GM12878 (cell line): ENCODE measurements at regions not wholly inside any gene's neighbourhood (a gene's known extent, or its start where the extent isn't known, plus 50 kb on each side); places are given as distances from the start of the nearest gene placed in this dataset.

Source experiments
- ATAC-seq: fragments of 200-7000 bp; cut with Tn5 transposase; 3 replicates; pipeline ENCODE4 v1.9.1; 2020; ENCODE audit warnings: mild to moderate bottlenecking, moderate library complexity
- BruUV-seq: library from RNA; stranded (reverse); fragments of 400-500 nt; replicated peaks from 2 replicates; lab custom pipeline; 2021; lab: Mats Ljungman, UMichigan
- CTCF ChIA-PET: fragments of 300-600 bp; sonication (Branson Sonifier 250); formaldehyde crosslinking; extraction: SDS; loops from one replicate; lab custom pipeline; 2021; ENCODE audit warnings: inconsistent platforms; lab: Yijun Ruan, JAX
- POLR2A ChIA-PET: fragments of 350-600 bp; formaldehyde crosslinking; extraction: SDS; loops from one replicate; lab custom pipeline; 2021; ENCODE audit warnings: inconsistent platforms; lab: Charles Lee
- RAD21 ChIA-PET: fragments of 300-600 bp; sonication (Branson Sonifier 250); formaldehyde crosslinking; loops from one replicate; lab custom pipeline; 2023; ENCODE audit warnings: antibody characterized with exemption; ENCODE audit not compliant: unreplicated experiment; lab: Charles Lee
- SMC1A ChIA-PET: fragments of 300-600 bp; sonication (Branson Sonifier 250); formaldehyde crosslinking; loops from one replicate; lab custom pipeline; 2023; ENCODE audit not compliant: unreplicated experiment, uncharacterized antibody; lab: Charles Lee
- DNase-seq: peaks from one replicate; pipeline ENCODE4 v3.0.0-alpha.2; 2011; ENCODE audit warnings: low read depth, low spot score
- FAIRE-seq: peaks from 3 replicates; lab custom pipeline; 2011; peaks lifted over from hg19 to GRCh38; lab: Jason Lieb, UNC
- H2AFZ ChIP-seq: 2 replicates; pipeline ENCODE4 v1.6.0; 2011; ENCODE audit warnings: low read depth, low read length, control low read depth; ENCODE audit not compliant: control insufficient read depth
- H3K27ac ChIP-seq: 2 replicates; pipeline ENCODE4 v1.5.1; 2011; ENCODE audit warnings: control low read depth; ENCODE audit not compliant: control insufficient read depth, insufficient read depth
- H3K27me3 ChIP-seq, 2 experiments: replicated peaks in 1 of 2; 2 replicates each; pipeline versions ENCODE4 v1.6.0 to v1.6.1; 2011; ENCODE audit warnings: low read length in 1 of 2; ENCODE audit not compliant: control insufficient read depth in 2 of 2, insufficient read depth in 2 of 2
- H3K36me3 ChIP-seq, 2 experiments: 2 replicates each; pipeline ENCODE4 v1.5.1; 2011; ENCODE audit warnings: low read length in 1 of 2; ENCODE audit not compliant: control insufficient read depth in 2 of 2, insufficient read depth in 2 of 2
- H3K4me1 ChIP-seq: 2 replicates; pipeline ENCODE4 v1.6.1; 2011; ENCODE audit warnings: mild to moderate bottlenecking, low read length, moderate library complexity, mixed read lengths; ENCODE audit not compliant: control insufficient read depth, insufficient read depth
- H3K4me2 ChIP-seq: 2 replicates; pipeline ENCODE4 v1.6.0; 2011; ENCODE audit warnings: control low read depth; ENCODE audit not compliant: control insufficient read depth, insufficient read depth
- H3K4me3 ChIP-seq: fragments of 200-600 bp; sonication (generic); 2 replicates; pipeline ENCODE4 v1.5.1; 2016
- H3K79me2 ChIP-seq: 2 replicates; pipeline ENCODE4 v1.6.0; 2011; ENCODE audit warnings: low read length; ENCODE audit not compliant: control insufficient read depth, insufficient read depth
- H3K9ac ChIP-seq: 2 replicates; pipeline ENCODE4 v1.8.0; 2011; ENCODE audit warnings: low read length, control low read depth, mixed read lengths; ENCODE audit not compliant: control insufficient read depth, insufficient read depth
- H3K9me3 ChIP-seq: replicated peaks from 3 replicates; pipeline ENCODE4 v1.5.1; 2011; ENCODE audit warnings: mild to moderate bottlenecking, low read length; ENCODE audit not compliant: control insufficient read depth, insufficient read depth
- H4K20me1 ChIP-seq: 2 replicates; pipeline ENCODE4 v1.6.0; 2011; ENCODE audit not compliant: control insufficient read depth, insufficient read depth
- BACH1 ChIP-seq: fragments of 450-650 bp; IDR thresholded peaks from 2 replicates; pipeline ENCODE4 v1.6.1; 2017; ENCODE audit warnings: mild to moderate bottlenecking, borderline replicate concordance
- CBFB ChIP-seq: IDR thresholded peaks from 2 replicates; pipeline ENCODE4 v1.6.1; 2016; ENCODE audit warnings: antibody characterized with exemption, low read depth
- E2F8 ChIP-seq: fragments of 450-650 bp; IDR thresholded peaks from 2 replicates; pipeline ENCODE4 v1.6.1; 2018; ENCODE audit warnings: mild to moderate bottlenecking, low read depth, moderate library complexity; ENCODE audit not compliant: partially characterized antibody
- FOXM1 ChIP-seq: IDR thresholded peaks from 2 replicates; pipeline ENCODE4 v1.6.1; 2012; ENCODE audit warnings: low read depth, mild to moderate bottlenecking, inconsistent platforms, low read length, moderate library complexity
- HDGF ChIP-seq: fragments of 450-650 bp; IDR thresholded peaks from 2 replicates; pipeline ENCODE4 v1.6.1; 2016; ENCODE audit warnings: antibody characterized with exemption
- IKZF2 ChIP-seq, 2 experiments: fragments of 450-650 bp; IDR thresholded peaks; 2 replicates each; pipeline ENCODE4 v1.6.1; 2017; ENCODE audit warnings: mild to moderate bottlenecking in 2 of 2, moderate library complexity in 2 of 2
- IRF3 ChIP-seq: fragments of 450-650 bp; IDR thresholded peaks from 2 replicates; pipeline ENCODE4 v1.6.1; 2014; ENCODE audit warnings: mild to moderate bottlenecking
- JUND ChIP-seq: IDR thresholded peaks from 2 replicates; pipeline ENCODE4 v1.6.1; 2012; ENCODE audit warnings: low read depth, mild to moderate bottlenecking, low read length, improper control_type of control experiment, moderate library complexity
- MEF2A ChIP-seq: IDR thresholded peaks from 2 replicates; pipeline ENCODE4 v1.6.1; 2011; ENCODE audit warnings: low read depth, mild to moderate bottlenecking, low read length, moderate library complexity; ENCODE audit not compliant: insufficient read depth
- MTA2 ChIP-seq: fragments of 450-650 bp; IDR thresholded peaks from 2 replicates; pipeline ENCODE4 v1.6.1; 2016; ENCODE audit warnings: low read depth, mild to moderate bottlenecking, moderate library complexity
- NBN ChIP-seq: fragments of 450-650 bp; IDR thresholded peaks from 2 replicates; pipeline ENCODE4 v1.6.1; 2016
- NRF1 ChIP-seq: conservative IDR thresholded peaks from 2 replicates; pipeline ENCODE4 v1.6.1; 2011; ENCODE audit warnings: mild to moderate bottlenecking, low read depth, low read length, improper control_type of control experiment
- PAX8 ChIP-seq: fragments of 450-650 bp; IDR thresholded peaks from 2 replicates; pipeline ENCODE4 v1.6.1; 2017; ENCODE audit warnings: mild to moderate bottlenecking, moderate library complexity
- POLR2A ChIP-seq: IDR thresholded peaks from 2 replicates; pipeline ENCODE4 v1.6.1; 2011; ENCODE audit warnings: low read depth, mild to moderate bottlenecking, low read length
- RCOR1 ChIP-seq: conservative IDR thresholded peaks from 2 replicates; pipeline ENCODE4 v1.6.1; 2012; ENCODE audit warnings: low read depth, low read length, improper control_type of control experiment
- WGBS: methylation state at CpG from one replicate; pipeline ENCODE4 v1.1.6; 2016; ENCODE audit warnings: low lambda C conversion rate; ENCODE audit not compliant: insufficient replicate concordance, insufficient coverage; ENCODE audit errors: missing lambda C conversion rate; 5-methylcytosine and 5-hydroxymethylcytosine counted together
- in situ Hi-C: fragments of 300-500 bp; cut with MboI; formaldehyde crosslinking; loops from 9 replicates; pipeline ENCODE4 v1.14.3; 2018; ENCODE audit warnings: mixed read lengths
- intact Hi-C: fragments of 100-400 bp; cut with micrococcal nuclease; formaldehyde crosslinking; loops from one replicate; pipeline ENCODE4 v1.14.2; 2022; ENCODE audit not compliant: unreplicated experiment

- H3K4me2 ChIP-seq, result no peak overlapping the region
- TF ChIP-seq BACH1 (no peak), PAX8 (no peak), MEF2A (no peak), CBFB (no peak), MTA2 (no peak), NRF1 (no peak), RCOR1 (no peak), POLR2A (no peak), JUND (no peak)
- TF ChIP-seq, all 136 proteins: peak for 0
- DNase-seq (no peak), FAIRE-seq (no peak), ATAC-seq (no peak)
- no peak overlapping the region for H3K27ac ChIP-seq
- ChIA-PET CTCF (no interaction called here), RAD21 (no interaction called here), SMC1A (no interaction called here), POLR2A (no interaction called here)
- H4K20me1 ChIP-seq, result no peaks in the 10 kb centered on the region
- 30% methylated on average over 5 of the region's 5 CpGs for WGBS
- H3K4me3 ChIP-seq, result no peak overlapping the region
- no peaks in the 10 kb centered on the region for H3K27me3 ChIP-seq
- no peaks in the 10 kb centered on the region for H3K79me2 ChIP-seq
- H3K9ac ChIP-seq, result no peak overlapping the region
- H2AFZ ChIP-seq, result no peak overlapping the region
- intact Hi-C loops, result no loop called here
- no peaks in the 10 kb centered on the region for H3K36me3 ChIP-seq
- in situ Hi-C loops, result no loop called here
- H3K4me1 ChIP-seq, result no peaks in the 10 kb centered on the region
- no peaks in the 10 kb centered on the region for H3K9me3 ChIP-seq
- BruUV-seq, result no TSS peak
Observed at GRCh38 chr20:50267866-50268219, 77.2 kb downstream of the CEBPB start.

- H3K4me3 ChIP-seq, result no peak overlapping the region
- intact Hi-C loops (no loop called here), in situ Hi-C loops (no loop called here)
- H3K79me2 ChIP-seq, result no peaks in the 10 kb centered on the region
- ATAC-seq (no peak), FAIRE-seq (no peak), DNase-seq (no peak)
- no TSS peak for BruUV-seq
- RAD21 ChIA-PET, result no interaction called here
- SMC1A ChIA-PET, result no interaction called here
- H2AFZ ChIP-seq, result no peak overlapping the region
- H3K36me3 ChIP-seq, result no peaks in the 10 kb centered on the region
- no peak overlapping the region for H3K27ac ChIP-seq
- POLR2A ChIA-PET, result no interaction called here
- no peaks in the 10 kb centered on the region for H4K20me1 ChIP-seq
- 27% methylated on average over 19 of the region's 20 CpGs for WGBS
- H3K27me3 ChIP-seq, result no peaks in the 10 kb centered on the region
- CTCF ChIA-PET, result no interaction called here
- H3K9ac ChIP-seq, result no peak overlapping the region
- no peaks in the 10 kb centered on the region for H3K4me1 ChIP-seq
- no peaks in the 10 kb centered on the region for H3K9me3 ChIP-seq
- no peak overlapping the region for H3K4me2 ChIP-seq
- TF ChIP-seq IKZF2 (IDR thresholded peaks at IDR 0.05), result no peak
- no peak for TF ChIP-seq NBN
- no peak for TF ChIP-seq E2F8
- no peak for TF ChIP-seq HDGF
- TF ChIP-seq PAX8, result no peak
- no peak for TF ChIP-seq FOXM1
- TF ChIP-seq IRF3, result no peak
Observed at GRCh38 chr20:50269091-50270033, 78.7 kb downstream of the CEBPB start.
